WERI-Rb-1 (cell line): ENCODE measurements at regions not wholly inside any gene's neighbourhood (a gene's known extent, or its start where the extent isn't known, plus 50 kb on each side); places are given as distances from the start of the nearest gene placed in this dataset.

Experiments used
- DNase-seq: peaks from one replicate; pipeline ENCODE4 v3.0.0-alpha.2; 2020
- H3K27ac ChIP-seq: fragments of 250-450 bp; sonication (Bioruptor Pico); 2 replicates; pipeline ENCODE4 v1.5.1; 2020; ENCODE audit warnings: mild to moderate bottlenecking, moderate library complexity
- H3K27me3 ChIP-seq: fragments of 250-450 bp; sonication (Bioruptor Pico); 2 replicates; pipeline ENCODE4 v1.5.1; 2021; ENCODE audit warnings: mild to moderate bottlenecking, low read depth, moderate library complexity; ENCODE audit not compliant: insufficient read depth, severe bottlenecking
- H3K36me3 ChIP-seq: fragments of 250-450 bp; sonication (Bioruptor Pico); 2 replicates; pipeline ENCODE4 v1.5.1; 2020; ENCODE audit warnings: mild to moderate bottlenecking, moderate library complexity
- H3K4me3 ChIP-seq: 2 replicates; pipeline ENCODE4 v1.5.1; 2011; ENCODE audit warnings: low read depth, mild to moderate bottlenecking, control low read depth, low read length
- H3K9me3 ChIP-seq: fragments of 250-450 bp; sonication (Bioruptor Pico); 2 replicates; pipeline ENCODE4 v1.5.1; 2021; ENCODE audit warnings: mild to moderate bottlenecking, moderate library complexity; ENCODE audit not compliant: severe bottlenecking
- TF ChIP-seq, protein P1 (sequence below): IDR thresholded peaks from 2 replicates; pipeline ENCODE4 v1.5.1; 2011; ENCODE audit warnings: low read depth, mild to moderate bottlenecking, control low read depth, inconsistent platforms, low read length

DNA sequence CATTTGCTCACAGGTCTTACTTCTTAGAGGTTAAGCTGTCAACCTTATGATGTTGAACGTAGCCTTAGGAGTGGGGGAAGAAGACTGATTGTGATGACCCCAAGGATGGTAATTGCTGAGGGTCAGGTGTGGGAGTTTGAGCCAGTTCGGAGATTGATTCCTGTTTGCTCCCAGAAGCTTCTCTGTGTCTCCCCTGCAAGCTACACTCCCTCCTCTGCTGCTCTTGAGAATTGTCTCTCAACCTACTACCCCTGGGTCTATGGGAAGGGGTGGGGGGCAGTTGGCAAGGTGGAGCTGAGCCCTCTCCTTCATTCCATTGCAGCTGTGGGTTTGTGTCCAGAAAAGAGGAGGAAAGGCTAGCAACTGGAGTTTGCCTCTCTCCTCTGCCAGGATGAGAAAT, 113.8 kb downstream of the PLEKHG1 start:
- Histone ChIP-seq H3K9me3 (no peaks in the 10 kb centered on the region), H3K27me3 (no peaks in the 10 kb centered on the region), H3K27ac (no peak overlapping the region), H3K36me3 (no peaks in the 10 kb centered on the region), H3K4me3 (no peak overlapping the region)
- TF ChIP-seq, protein P1, sequence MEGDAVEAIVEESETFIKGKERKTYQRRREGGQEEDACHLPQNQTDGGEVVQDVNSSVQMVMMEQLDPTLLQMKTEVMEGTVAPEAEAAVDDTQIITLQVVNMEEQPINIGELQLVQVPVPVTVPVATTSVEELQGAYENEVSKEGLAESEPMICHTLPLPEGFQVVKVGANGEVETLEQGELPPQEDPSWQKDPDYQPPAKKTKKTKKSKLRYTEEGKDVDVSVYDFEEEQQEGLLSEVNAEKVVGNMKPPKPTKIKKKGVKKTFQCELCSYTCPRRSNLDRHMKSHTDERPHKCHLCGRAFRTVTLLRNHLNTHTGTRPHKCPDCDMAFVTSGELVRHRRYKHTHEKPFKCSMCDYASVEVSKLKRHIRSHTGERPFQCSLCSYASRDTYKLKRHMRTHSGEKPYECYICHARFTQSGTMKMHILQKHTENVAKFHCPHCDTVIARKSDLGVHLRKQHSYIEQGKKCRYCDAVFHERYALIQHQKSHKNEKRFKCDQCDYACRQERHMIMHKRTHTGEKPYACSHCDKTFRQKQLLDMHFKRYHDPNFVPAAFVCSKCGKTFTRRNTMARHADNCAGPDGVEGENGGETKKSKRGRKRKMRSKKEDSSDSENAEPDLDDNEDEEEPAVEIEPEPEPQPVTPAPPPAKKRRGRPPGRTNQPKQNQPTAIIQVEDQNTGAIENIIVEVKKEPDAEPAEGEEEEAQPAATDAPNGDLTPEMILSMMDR: no peak
- DNase-seq: no peak

DNA sequence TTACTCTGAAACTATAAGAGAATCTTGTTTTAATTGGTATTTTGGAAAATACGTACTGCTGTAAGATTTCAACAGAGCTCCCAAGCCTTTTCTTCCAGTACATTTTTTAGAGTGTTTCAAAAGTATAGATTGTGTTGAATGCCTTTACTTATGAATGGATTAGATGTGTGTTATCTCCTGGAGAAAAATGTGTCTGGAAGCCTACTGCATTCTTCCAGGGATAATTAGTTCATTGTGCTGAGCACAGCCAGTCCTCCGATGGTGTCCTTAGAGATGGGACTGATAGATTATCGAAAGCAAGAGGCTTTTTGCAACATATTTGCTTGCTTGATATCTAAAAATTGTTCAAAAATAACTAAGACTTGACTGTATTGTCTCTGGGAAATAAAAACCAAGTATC, 114.2 kb downstream of the PLEKHG1 start:
- no peaks in the 10 kb centered on the region for H3K36me3 ChIP-seq
- H3K27ac ChIP-seq: no peak overlapping the region
- TF ChIP-seq, protein P1: no peak
- no peak for DNase-seq
- no peaks in the 10 kb centered on the region for H3K9me3 ChIP-seq
- H3K4me3 ChIP-seq: no peak overlapping the region
- no peaks in the 10 kb centered on the region for H3K27me3 ChIP-seq

DNA sequence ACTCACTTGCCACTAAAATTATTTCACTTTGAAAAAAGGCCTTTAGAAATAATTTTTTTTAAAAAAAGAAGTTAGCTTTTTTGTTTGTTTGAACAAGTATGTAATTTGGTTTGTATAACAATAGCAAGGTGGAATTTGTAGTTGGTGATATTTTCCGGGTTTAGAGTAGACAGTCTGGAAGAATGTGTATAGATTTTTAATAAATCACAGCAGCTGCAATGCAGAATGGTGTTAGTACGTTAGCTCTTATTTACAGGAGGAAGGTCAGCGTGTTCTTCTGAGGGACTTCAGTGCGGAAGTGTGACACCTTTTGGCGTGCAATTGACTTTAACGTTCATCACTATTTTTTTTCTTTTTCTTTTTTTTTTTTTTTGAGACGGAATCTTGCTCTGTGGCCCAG, 115.4 kb downstream of the PLEKHG1 start:
- no peak overlapping the region for H3K27ac ChIP-seq
- H3K9me3 ChIP-seq: no peaks in the 10 kb centered on the region
- H3K27me3 ChIP-seq: no peaks in the 10 kb centered on the region
- DNase-seq: no peak
- TF ChIP-seq, protein P1: no peak
- H3K4me3 ChIP-seq: no peak overlapping the region
- no peaks in the 10 kb centered on the region for H3K36me3 ChIP-seq

DNA sequence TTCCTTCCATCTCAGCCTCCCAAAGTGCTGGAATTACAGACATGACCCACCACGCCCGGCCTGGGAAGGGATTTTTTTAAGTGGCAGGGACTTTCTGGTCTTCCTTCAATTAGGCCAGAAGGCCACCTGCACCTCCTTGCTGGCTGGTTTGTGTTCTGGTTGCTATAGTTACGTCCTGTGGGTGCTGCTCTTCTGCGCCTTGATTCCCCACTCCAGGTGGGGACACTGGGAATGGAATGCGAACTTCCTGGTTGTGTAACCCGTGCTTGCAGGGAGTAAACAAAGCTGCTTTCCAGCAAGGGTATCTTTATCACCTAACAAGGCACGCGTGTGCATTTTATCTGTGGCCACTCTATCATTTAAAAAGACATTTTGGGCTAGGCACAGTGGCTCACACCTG, 117.7 kb downstream of the PLEKHG1 start:
- TF ChIP-seq, protein P1: no peak
- Histone ChIP-seq H3K27ac (no peak overlapping the region), H3K9me3 (no peaks in the 10 kb centered on the region), H3K27me3 (no peaks in the 10 kb centered on the region), H3K4me3 (no peak overlapping the region), H3K36me3 (no peaks in the 10 kb centered on the region)
- DNase-seq: no peak

DNA sequence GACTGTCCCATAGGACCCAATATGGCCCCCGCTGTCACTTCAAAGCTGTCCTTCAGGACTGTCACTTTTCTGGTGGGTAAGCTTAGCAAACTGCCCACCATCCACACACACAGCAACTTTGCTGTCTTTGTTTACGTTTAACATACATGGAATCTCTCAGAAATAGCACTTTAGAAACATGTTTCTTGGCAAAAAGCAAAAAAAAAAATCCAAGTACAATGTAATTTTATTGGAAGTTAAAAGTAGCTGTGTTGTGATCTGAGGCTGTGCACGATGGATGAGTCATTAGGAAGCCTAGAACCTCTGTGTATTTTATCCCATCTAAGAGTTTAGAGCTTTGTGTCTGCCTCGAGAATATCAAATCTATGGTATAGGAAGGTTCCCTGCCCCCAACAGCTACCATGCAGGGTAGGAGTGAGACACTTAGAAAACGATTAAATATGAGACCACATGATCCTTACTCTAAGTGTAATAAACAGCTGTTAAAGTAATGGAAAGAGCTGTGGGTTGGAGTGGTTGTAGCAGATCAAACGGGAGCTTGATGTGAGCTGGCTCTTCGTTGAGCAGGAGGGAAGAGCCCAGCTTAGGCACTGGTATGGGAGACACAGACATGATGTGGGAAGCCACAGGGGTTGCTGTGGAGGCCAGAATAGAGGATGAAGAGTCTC, 119.5 kb downstream of the PLEKHG1 start:
- H3K27me3 ChIP-seq: no peaks in the 10 kb centered on the region
- H3K4me3 ChIP-seq: no peak overlapping the region
- no peak overlapping the region for H3K27ac ChIP-seq
- no peak for DNase-seq
- H3K36me3 ChIP-seq: no peaks in the 10 kb centered on the region
- H3K9me3 ChIP-seq: no peaks in the 10 kb centered on the region
- TF ChIP-seq, protein P1: no peak

DNA sequence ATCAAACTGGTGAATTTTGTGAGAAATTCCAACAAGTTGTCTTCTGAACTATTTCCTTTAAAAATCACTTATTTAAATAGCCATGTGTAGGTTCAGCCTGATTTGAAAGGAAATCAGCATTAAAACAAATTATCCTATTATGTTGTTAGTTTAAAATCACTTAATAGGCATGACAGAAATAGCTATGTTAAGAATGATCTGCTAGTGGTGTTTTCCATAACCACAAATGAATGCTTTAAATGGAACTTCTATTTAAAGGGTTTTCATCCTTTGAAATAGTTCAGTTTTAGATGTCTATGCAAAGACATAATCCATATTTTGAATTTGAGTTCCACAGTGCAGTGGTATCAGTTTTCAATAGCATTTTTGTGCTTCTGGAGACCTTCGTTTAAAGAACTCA, 120.1 kb downstream of the PLEKHG1 start:
- Histone ChIP-seq H3K27ac (no peak overlapping the region), H3K9me3 (peaks cover 2% of the 10 kb centered on the region)
- TF ChIP-seq, protein P1: no peak

More for the DNA sequence above, 120.1 kb downstream of the PLEKHG1 start:
- no peaks in the 10 kb centered on the region for H3K27me3 ChIP-seq
- DNase-seq: no peak
- H3K4me3 ChIP-seq: no peak overlapping the region
- H3K36me3 ChIP-seq: no peaks in the 10 kb centered on the region
